GM12878 (cell line): ENCODE measurements at regions not wholly inside any gene's neighbourhood (a gene's known extent, or its start where the extent isn't known, plus 50 kb on each side); places are given as distances from the start of the nearest gene placed in this dataset.

Experiments used
- ATAC-seq: fragments of 200-7000 bp; cut with Tn5 transposase; 3 replicates; pipeline ENCODE4 v1.9.1; 2020; ENCODE audit warnings: mild to moderate bottlenecking, moderate library complexity
- BruUV-seq: library from RNA; stranded (reverse); fragments of 400-500 nt; replicated peaks from 2 replicates; lab custom pipeline; 2021; lab: Mats Ljungman, UMichigan
- CTCF ChIA-PET: fragments of 300-600 bp; sonication (Branson Sonifier 250); formaldehyde crosslinking; extraction: SDS; loops from one replicate; lab custom pipeline; 2021; ENCODE audit warnings: inconsistent platforms; lab: Yijun Ruan, JAX
- POLR2A ChIA-PET: fragments of 350-600 bp; formaldehyde crosslinking; extraction: SDS; loops from one replicate; lab custom pipeline; 2021; ENCODE audit warnings: inconsistent platforms; lab: Charles Lee
- RAD21 ChIA-PET: fragments of 300-600 bp; sonication (Branson Sonifier 250); formaldehyde crosslinking; loops from one replicate; lab custom pipeline; 2023; ENCODE audit warnings: antibody characterized with exemption; ENCODE audit not compliant: unreplicated experiment; lab: Charles Lee
- SMC1A ChIA-PET: fragments of 300-600 bp; sonication (Branson Sonifier 250); formaldehyde crosslinking; loops from one replicate; lab custom pipeline; 2023; ENCODE audit not compliant: unreplicated experiment, uncharacterized antibody; lab: Charles Lee
- DNase-seq: peaks from one replicate; pipeline ENCODE4 v3.0.0-alpha.2; 2011; ENCODE audit warnings: low read depth, low spot score
- FAIRE-seq: peaks from 3 replicates; lab custom pipeline; 2011; peaks lifted over from hg19 to GRCh38; lab: Jason Lieb, UNC
- H2AFZ ChIP-seq: 2 replicates; pipeline ENCODE4 v1.6.0; 2011; ENCODE audit warnings: low read depth, low read length, control low read depth; ENCODE audit not compliant: control insufficient read depth
- H3K27ac ChIP-seq: 2 replicates; pipeline ENCODE4 v1.5.1; 2011; ENCODE audit warnings: control low read depth; ENCODE audit not compliant: control insufficient read depth, insufficient read depth
- H3K27me3 ChIP-seq, 2 experiments: replicated peaks in 1 of 2; 2 replicates each; pipeline versions ENCODE4 v1.6.0 to v1.6.1; 2011; ENCODE audit warnings: low read length in 1 of 2; ENCODE audit not compliant: control insufficient read depth in 2 of 2, insufficient read depth in 2 of 2
- H3K36me3 ChIP-seq, 2 experiments: 2 replicates each; pipeline ENCODE4 v1.5.1; 2011; ENCODE audit warnings: low read length in 1 of 2; ENCODE audit not compliant: control insufficient read depth in 2 of 2, insufficient read depth in 2 of 2
- H3K4me1 ChIP-seq: 2 replicates; pipeline ENCODE4 v1.6.1; 2011; ENCODE audit warnings: mild to moderate bottlenecking, low read length, moderate library complexity, mixed read lengths; ENCODE audit not compliant: control insufficient read depth, insufficient read depth
- H3K4me2 ChIP-seq: 2 replicates; pipeline ENCODE4 v1.6.0; 2011; ENCODE audit warnings: control low read depth; ENCODE audit not compliant: control insufficient read depth, insufficient read depth
- H3K4me3 ChIP-seq: fragments of 200-600 bp; sonication (generic); 2 replicates; pipeline ENCODE4 v1.5.1; 2016
- H3K79me2 ChIP-seq: 2 replicates; pipeline ENCODE4 v1.6.0; 2011; ENCODE audit warnings: low read length; ENCODE audit not compliant: control insufficient read depth, insufficient read depth
- H3K9ac ChIP-seq: 2 replicates; pipeline ENCODE4 v1.8.0; 2011; ENCODE audit warnings: low read length, control low read depth, mixed read lengths; ENCODE audit not compliant: control insufficient read depth, insufficient read depth
- H3K9me3 ChIP-seq: replicated peaks from 3 replicates; pipeline ENCODE4 v1.5.1; 2011; ENCODE audit warnings: mild to moderate bottlenecking, low read length; ENCODE audit not compliant: control insufficient read depth, insufficient read depth
- H4K20me1 ChIP-seq: 2 replicates; pipeline ENCODE4 v1.6.0; 2011; ENCODE audit not compliant: control insufficient read depth, insufficient read depth
- MLLT1 ChIP-seq: fragments of 450-650 bp; IDR thresholded peaks from 2 replicates; pipeline ENCODE4 v1.6.1; 2016; ENCODE audit warnings: mild to moderate bottlenecking
- MXI1 ChIP-seq: fragments of 150-350 bp; IDR thresholded peaks from 2 replicates; pipeline ENCODE4 v1.6.1; 2011; ENCODE audit warnings: low read depth, mild to moderate bottlenecking, inconsistent platforms, low read length, improper control_type of control experiment
- NBN ChIP-seq: fragments of 450-650 bp; IDR thresholded peaks from 2 replicates; pipeline ENCODE4 v1.6.1; 2016
- NR2C1 ChIP-seq: fragments of 450-650 bp; IDR thresholded peaks from 2 replicates; pipeline ENCODE4 v1.6.1; 2017; ENCODE audit warnings: antibody characterized with exemption, mild to moderate bottlenecking, moderate library complexity
- NR2F1 ChIP-seq: fragments of 450-650 bp; conservative IDR thresholded peaks from 2 replicates; pipeline ENCODE4 v1.6.1; 2017; ENCODE audit warnings: mild to moderate bottlenecking
- RFX5 ChIP-seq: IDR thresholded peaks from 2 replicates; pipeline ENCODE4 v1.6.1; 2011; ENCODE audit warnings: low read depth, low read length, improper control_type of control experiment
- WGBS: methylation state at CpG from one replicate; pipeline ENCODE4 v1.1.6; 2016; ENCODE audit warnings: low lambda C conversion rate; ENCODE audit not compliant: insufficient replicate concordance, insufficient coverage; ENCODE audit errors: missing lambda C conversion rate; 5-methylcytosine and 5-hydroxymethylcytosine counted together
- in situ Hi-C: fragments of 300-500 bp; cut with MboI; formaldehyde crosslinking; loops from 9 replicates; pipeline ENCODE4 v1.14.3; 2018; ENCODE audit warnings: mixed read lengths
- intact Hi-C: fragments of 100-400 bp; cut with micrococcal nuclease; formaldehyde crosslinking; loops from one replicate; pipeline ENCODE4 v1.14.2; 2022; ENCODE audit not compliant: unreplicated experiment

- no peak for TF ChIP-seq MLLT1
- TF ChIP-seq RFX5: no peak
- no peak for TF ChIP-seq NR2F1
- TF ChIP-seq, all 136 proteins: peak for 0
Measured at GRCh38 chr12:115324949-115325593, 641.1 kb upstream of the TBX3 start (continued).

- in situ Hi-C loops (no loop called here), intact Hi-C loops (no loop called here)
- no peaks in the 10 kb centered on the region for H3K27me3 ChIP-seq
- no peak overlapping the region for H3K9ac ChIP-seq
- SMC1A ChIA-PET: no interaction called here
- no TSS peak for BruUV-seq
- H3K4me1 ChIP-seq: peaks cover 11% of the 10 kb centered on the region
- no peak for ATAC-seq
- RAD21 ChIA-PET: no interaction called here
- FAIRE-seq: no peak
- no peak for TF ChIP-seq MXI1
- TF ChIP-seq NBN: no peak
- no peak for TF ChIP-seq NR2C1
- WGBS: 32% methylated on average over 3 of the region's 3 CpGs
- DNase-seq: no peak
- no peaks in the 10 kb centered on the region for H4K20me1 ChIP-seq
- no peak overlapping the region for H2AFZ ChIP-seq
- CTCF ChIA-PET: no interaction called here
- no peaks in the 10 kb centered on the region for H3K79me2 ChIP-seq
- H3K36me3 ChIP-seq: no peaks in the 10 kb centered on the region
- POLR2A ChIA-PET: no interaction called here
- no peak overlapping the region for H3K4me3 ChIP-seq
- no peak overlapping the region for H3K27ac ChIP-seq
- no peak overlapping the region for H3K4me2 ChIP-seq
- no peaks in the 10 kb centered on the region; the same call in 2 of the 3 replicates for H3K9me3 ChIP-seq
Measured at GRCh38 chr12:115323223-115323905, 639.4 kb upstream of the TBX3 start.
